NB4 (cell line): ENCODE measurements at regions not wholly inside any gene's neighbourhood (a gene's known extent, or its start where the extent isn't known, plus 50 kb on each side); places are given as distances from the start of the nearest gene placed in this dataset.

Experiments
- CTCF ChIP-seq: IDR thresholded peaks from one replicate; pipeline ENCODE4 v1.5.1; 2012; ENCODE audit warnings: low read depth, low read length
- MAX ChIP-seq: IDR thresholded peaks from 2 replicates; pipeline ENCODE4 v1.6.1; 2011; ENCODE audit warnings: low read depth, low read length

- TF ChIP-seq CTCF, result no peak
- TF ChIP-seq MAX, result no peak
Measured at GRCh38 chr7:23888958-23889357, 178.9 kb downstream of the STK31 start.
